A204.1 (cell line): ENCODE measurements at regions not wholly inside any gene's neighbourhood (a gene's known extent, or its start where the extent isn't known, plus 50 kb on each side); places are given as distances from the start of the nearest gene placed in this dataset.

ENCODE experiments used
- FAIRE-seq: peaks from 2 replicates; lab custom pipeline; 2012; peaks lifted over from hg19 to GRCh38; lab: Jason Lieb, UNC

GRCh38 chr15:37165395-37165794, 65.0 kb upstream of the MEIS2 start:
- no peak for FAIRE-seq

GRCh38 chr15:37166402-37166801, 66.1 kb upstream of the MEIS2 start:
- FAIRE-seq, result no peak

- no peak for FAIRE-seq
Measured at GRCh38 chr15:37181339-37181738, 81.0 kb upstream of the MEIS2 start.

GRCh38 chr15:37199545-37199944, 99.2 kb upstream of the MEIS2 start:
- no peak for FAIRE-seq

GRCh38 chr15:37203050-37203449, 102.7 kb upstream of the MEIS2 start:
- no peak for FAIRE-seq

- FAIRE-seq, result peak; percentile 3
Measured at GRCh38 chr15:37204692-37205091, 104.3 kb upstream of the MEIS2 start.

GRCh38 chr15:37206690-37207089, 106.3 kb upstream of the MEIS2 start:
- no peak for FAIRE-seq

- no peak for FAIRE-seq
Measured at GRCh38 chr15:37208146-37209040, 108.0 kb upstream of the MEIS2 start.

GRCh38 chr15:37209041-37209363, 108.7 kb upstream of the MEIS2 start:
- FAIRE-seq, result no peak

GRCh38 chr15:37217567-37217966, 117.2 kb upstream of the MEIS2 start:
- FAIRE-seq, result no peak

GRCh38 chr15:37218351-37218916, 118.1 kb upstream of the MEIS2 start:
- FAIRE-seq, result no peak

- no peak for FAIRE-seq
Measured at GRCh38 chr15:37219211-37219701, 118.9 kb upstream of the MEIS2 start.

- FAIRE-seq, result no peak
Measured at GRCh38 chr15:37220949-37221670, 120.8 kb upstream of the MEIS2 start.

- FAIRE-seq, result no peak
Measured at GRCh38 chr15:37221671-37222145, 121.4 kb upstream of the MEIS2 start.

- FAIRE-seq, result no peak
Measured at GRCh38 chr15:37223089-37223488, 122.7 kb upstream of the MEIS2 start.

GRCh38 chr15:37229855-37230619, 129.7 kb upstream of the MEIS2 start:
- FAIRE-seq, result no peak

GRCh38 chr15:37245358-37245757, 145.0 kb upstream of the MEIS2 start:
- no peak for FAIRE-seq

GRCh38 chr15:37246065-37246464, 145.7 kb upstream of the MEIS2 start:
- FAIRE-seq, result no peak

- FAIRE-seq, result no peak
Measured at GRCh38 chr15:37246856-37247255, 146.5 kb upstream of the MEIS2 start.

- no peak for FAIRE-seq
Measured at GRCh38 chr15:37249249-37249648, 148.9 kb upstream of the MEIS2 start.

GRCh38 chr15:37252530-37252929, 152.2 kb upstream of the MEIS2 start:
- no peak for FAIRE-seq

GRCh38 chr15:37253877-37254276, 153.5 kb upstream of the MEIS2 start:
- no peak for FAIRE-seq
